ENCODE measurements at regions not wholly inside any gene's neighbourhood (a gene's known extent, or its start where the extent isn't known, plus 50 kb on each side); places are given as distances from the start of the nearest gene placed in this dataset.
"Not testable (repeated sequence)": the region's sequence is repeated elsewhere in the genome, so short reads cannot be mapped to it uniquely, and the experiment has no call there.

DNA sequence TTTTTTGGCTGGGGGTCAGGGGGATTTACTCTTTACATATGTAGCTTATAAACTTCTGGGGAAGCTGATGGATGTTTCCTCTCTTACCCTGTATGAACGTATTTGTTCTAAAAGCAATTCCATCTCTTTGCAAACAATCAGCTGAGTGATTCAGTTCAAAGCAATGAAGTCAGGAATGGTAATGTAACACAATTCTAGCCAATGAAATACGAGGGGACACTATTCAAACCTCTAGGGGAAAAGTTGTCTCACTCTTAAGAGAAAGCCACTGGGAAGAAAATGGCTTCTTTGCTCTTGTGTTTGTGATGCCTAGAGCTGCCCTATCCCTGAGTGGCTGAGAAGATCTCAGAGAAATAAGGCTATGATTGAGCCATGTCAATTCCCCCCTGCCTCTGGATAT, 134.8 kb upstream of the SEMA3C start:
- H3K36me3 ChIP-seq (ENCODE audit: insufficient read depth, low read length) = no peaks in the 10 kb centered on the region
- Mint-ChIP-seq H3K36me3 (ENCODE audit: low read depth) (no peaks in the 10 kb centered on the region), H3K4me1 (ENCODE audit: low read depth) (no peaks in the 10 kb centered on the region), H3K27me3 (no peaks in the 10 kb centered on the region), H3K4me3 (no peak overlapping the region), H3K27ac (no peak overlapping the region), H3K9me3 (peaks cover 4% of the 10 kb centered on the region)
- H3K4me1 ChIP-seq (ENCODE audit: insufficient read depth, low read length) = no peaks in the 10 kb centered on the region
- no peak overlapping the region for H3K4me3 ChIP-seq (ENCODE audit: low read length)
- peaks cover 0 to 10% of the 10 kb centered on the region in 2 experiments for H3K9me3 ChIP-seq (ENCODE audit: control insufficient read depth in 1 of 2, insufficient read depth in 1 of 2, low read length in 2 of 2)
- H3K27ac ChIP-seq (ENCODE audit: low read depth in 1 of 2, low read length in 2 of 2) = no peak overlapping the region
- ATAC-seq (ENCODE audit: poor library complexity) (no peak), DNase-seq (no peak)
- ChIA-PET POLR2A (no interaction called here), CTCF (no interaction called here)
- intact Hi-C loops (cut with DNase I, micrococcal nuclease) = no loop called here
- no peaks in the 10 kb centered on the region for H3K27me3 ChIP-seq (ENCODE audit: control insufficient read depth in 1 of 2, insufficient read depth in 2 of 2, low read length in 2 of 2)
- TF ChIP-seq, protein P1, sequence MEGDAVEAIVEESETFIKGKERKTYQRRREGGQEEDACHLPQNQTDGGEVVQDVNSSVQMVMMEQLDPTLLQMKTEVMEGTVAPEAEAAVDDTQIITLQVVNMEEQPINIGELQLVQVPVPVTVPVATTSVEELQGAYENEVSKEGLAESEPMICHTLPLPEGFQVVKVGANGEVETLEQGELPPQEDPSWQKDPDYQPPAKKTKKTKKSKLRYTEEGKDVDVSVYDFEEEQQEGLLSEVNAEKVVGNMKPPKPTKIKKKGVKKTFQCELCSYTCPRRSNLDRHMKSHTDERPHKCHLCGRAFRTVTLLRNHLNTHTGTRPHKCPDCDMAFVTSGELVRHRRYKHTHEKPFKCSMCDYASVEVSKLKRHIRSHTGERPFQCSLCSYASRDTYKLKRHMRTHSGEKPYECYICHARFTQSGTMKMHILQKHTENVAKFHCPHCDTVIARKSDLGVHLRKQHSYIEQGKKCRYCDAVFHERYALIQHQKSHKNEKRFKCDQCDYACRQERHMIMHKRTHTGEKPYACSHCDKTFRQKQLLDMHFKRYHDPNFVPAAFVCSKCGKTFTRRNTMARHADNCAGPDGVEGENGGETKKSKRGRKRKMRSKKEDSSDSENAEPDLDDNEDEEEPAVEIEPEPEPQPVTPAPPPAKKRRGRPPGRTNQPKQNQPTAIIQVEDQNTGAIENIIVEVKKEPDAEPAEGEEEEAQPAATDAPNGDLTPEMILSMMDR (IDR thresholded peaks at IDR 0.05) = no peak

DNA sequence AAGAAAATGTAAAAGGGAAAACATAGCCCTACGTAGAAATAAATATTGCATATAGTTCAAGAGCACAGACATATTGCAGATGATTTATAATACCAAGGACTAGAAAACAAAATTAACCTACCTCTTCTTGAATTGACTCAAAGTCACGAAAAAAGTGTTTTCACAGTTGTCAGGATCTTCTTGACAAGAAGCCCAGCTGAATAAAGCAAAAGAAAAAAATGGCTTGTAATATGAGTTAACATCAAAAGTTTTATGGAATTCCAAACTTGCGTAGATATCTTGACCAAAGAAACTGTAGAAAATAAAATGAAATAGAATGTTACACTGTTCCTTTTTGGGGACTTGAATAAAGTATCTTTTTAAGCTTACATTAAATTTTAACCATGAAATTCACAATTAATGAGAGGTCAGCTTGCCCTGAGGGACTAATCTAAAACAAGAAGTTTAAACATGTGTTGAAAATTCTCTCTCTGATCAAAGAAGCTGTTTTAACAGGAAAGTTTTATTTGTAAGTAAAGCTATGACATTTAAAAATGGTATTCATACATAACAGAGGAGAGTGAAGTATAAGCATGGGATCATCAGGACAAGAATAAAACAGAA, 133.1 kb upstream of the SEMA3C start:
- ATAC-seq (ENCODE audit: poor library complexity) (no peak), DNase-seq (no peak)
- Histone ChIP-seq H3K36me3 (ENCODE audit: insufficient read depth, low read length) (no peaks in the 10 kb centered on the region), H3K4me3 (ENCODE audit: low read length) (no peak overlapping the region), H3K4me1 (ENCODE audit: insufficient read depth, low read length) (no peaks in the 10 kb centered on the region), H3K27ac (ENCODE audit: low read depth in 1 of 2, low read length in 2 of 2) (no peak overlapping the region), H3K9me3 (ENCODE audit: control insufficient read depth in 1 of 2, insufficient read depth in 1 of 2, low read length in 2 of 2) (peaks cover 0 to 9% of the 10 kb centered on the region in 2 experiments), H3K27me3 (ENCODE audit: control insufficient read depth in 1 of 2, insufficient read depth in 2 of 2, low read length in 2 of 2) (no peaks in the 10 kb centered on the region)
- H3K4me1 Mint-ChIP-seq (ENCODE audit: low read depth) = no peaks in the 10 kb centered on the region
- intact Hi-C loops (cut with DNase I, micrococcal nuclease) = no loop called here
- H3K4me3 Mint-ChIP-seq = no peak overlapping the region
- no peaks in the 10 kb centered on the region for H3K27me3 Mint-ChIP-seq
- TF ChIP-seq, protein P1 (IDR thresholded peaks at IDR 0.05) = no peak
- no peaks in the 10 kb centered on the region for H3K36me3 Mint-ChIP-seq (ENCODE audit: low read depth)
- POLR2A ChIA-PET = no interaction called here
- peaks cover 4% of the 10 kb centered on the region for H3K9me3 Mint-ChIP-seq
- CTCF ChIA-PET = no interaction called here
- H3K27ac Mint-ChIP-seq = no peak overlapping the region

DNA sequence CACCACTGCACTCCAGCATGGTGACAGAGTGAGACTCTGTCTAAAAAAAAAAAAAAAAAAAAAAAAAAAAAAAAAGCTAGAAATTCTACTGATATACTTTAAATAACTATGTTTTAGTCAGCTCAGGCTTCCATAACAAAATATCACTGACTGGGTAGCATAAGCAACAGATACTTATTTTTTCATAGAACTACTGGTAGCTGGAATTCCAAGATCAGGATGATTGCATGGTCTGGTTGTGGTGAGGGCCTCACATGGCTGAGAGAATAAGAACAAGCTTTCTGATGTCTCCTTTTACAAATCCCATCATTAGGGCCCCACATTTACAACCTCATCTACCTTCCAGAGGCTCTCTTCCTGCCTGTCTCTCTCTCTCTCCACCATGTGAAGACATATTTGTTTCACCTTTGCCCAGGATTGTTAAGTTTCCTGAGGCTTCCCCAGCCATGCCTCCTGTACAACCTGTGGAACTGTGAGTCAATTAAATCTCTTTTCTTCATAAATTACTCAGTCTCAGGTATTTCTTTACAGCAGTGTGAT, 126.7 kb upstream of the SEMA3C start:
- Histone ChIP-seq H3K27me3 (ENCODE audit: control insufficient read depth in 1 of 2, insufficient read depth in 2 of 2, low read length in 2 of 2) (no peaks in the 10 kb centered on the region), H3K9me3 (ENCODE audit: control insufficient read depth in 1 of 2, insufficient read depth in 1 of 2, low read length in 2 of 2) (peaks cover 0 to 35% of the 10 kb centered on the region in 2 experiments), H3K4me1 (ENCODE audit: insufficient read depth, low read length) (no peaks in the 10 kb centered on the region), H3K36me3 (ENCODE audit: insufficient read depth, low read length) (no peaks in the 10 kb centered on the region), H3K4me3 (ENCODE audit: low read length) (no peak overlapping the region), H3K27ac (ENCODE audit: low read depth in 1 of 2, low read length in 2 of 2) (no peak overlapping the region)
- Mint-ChIP-seq H3K27ac (no peak overlapping the region), H3K36me3 (ENCODE audit: low read depth) (no peaks in the 10 kb centered on the region), H3K4me1 (ENCODE audit: low read depth) (no peaks in the 10 kb centered on the region), H3K27me3 (no peaks in the 10 kb centered on the region), H3K4me3 (no peak overlapping the region), H3K9me3 (peaks cover 9% of the 10 kb centered on the region)
- DNase-seq = no peak
- POLR2A ChIA-PET = no interaction called here
- intact Hi-C loops (cut with DNase I, micrococcal nuclease) = no loop called here
- CTCF ChIA-PET = interaction anchor here (0.6 kb wide), 1 partner anchor 752 kb away, joined by 3 read pairs; no protein-coding TSS in a partner anchor
- TF ChIP-seq, protein P1 (IDR thresholded peaks at IDR 0.05) = no peak
- ATAC-seq (ENCODE audit: poor library complexity) = no peak

DNA sequence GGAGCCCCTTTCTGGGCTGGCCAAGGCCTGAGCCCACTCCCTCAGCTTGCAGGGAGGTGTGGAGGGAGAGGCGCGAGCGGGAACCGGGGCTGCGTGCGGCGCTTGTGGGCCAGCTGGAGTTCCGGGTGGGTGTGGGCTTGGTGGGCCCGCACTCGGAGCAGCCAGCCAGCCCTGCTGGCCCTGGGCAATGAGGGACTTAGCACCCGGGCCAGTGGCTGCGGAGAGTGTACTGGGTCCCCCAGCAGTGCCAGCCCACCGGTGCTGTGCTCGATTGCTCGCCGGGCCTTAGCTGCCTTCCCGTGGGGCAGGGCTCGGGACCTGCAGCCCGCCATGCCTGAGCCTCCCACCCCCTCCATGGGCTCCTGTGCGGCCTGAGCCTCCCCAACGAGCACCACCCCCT, 123.8 kb upstream of the SEMA3C start:
- H3K4me3 ChIP-seq (ENCODE audit: low read length); H3K27me3 Mint-ChIP-seq; H3K4me3 Mint-ChIP-seq; H3K9me3 Mint-ChIP-seq; H3K4me1 ChIP-seq (ENCODE audit: insufficient read depth, low read length); CTCF ChIA-PET; H3K36me3 ChIP-seq (ENCODE audit: insufficient read depth, low read length); H3K27ac Mint-ChIP-seq; intact Hi-C loops (cut with DNase I, micrococcal nuclease); H3K27ac ChIP-seq (ENCODE audit: low read depth in 1 of 2, low read length in 2 of 2); H3K27me3 ChIP-seq (ENCODE audit: control insufficient read depth in 1 of 2, insufficient read depth in 2 of 2, low read length in 2 of 2); H3K36me3 Mint-ChIP-seq (ENCODE audit: low read depth); ATAC-seq (ENCODE audit: poor library complexity); POLR2A ChIA-PET; H3K4me1 Mint-ChIP-seq (ENCODE audit: low read depth); DNase-seq: not testable (repeated sequence)
- H3K9me3 ChIP-seq (ENCODE audit: control insufficient read depth in 1 of 2, insufficient read depth in 1 of 2, low read length in 2 of 2) = peaks cover 0 to 37% of the 10 kb centered on the region in 2 experiments
